ENCODE measurements at regions not wholly inside any gene's neighbourhood (a gene's known extent, or its start where the extent isn't known, plus 50 kb on each side); places are given as distances from the start of the nearest gene placed in this dataset.

- Histone ChIP-seq H3K36me3 (replicated peaks in 1 of 2; ENCODE audit: control extremely low read depth in 1 of 2, control insufficient read depth in 1 of 2, extremely low read depth in 1 of 2, insufficient read depth in 2 of 2, low read length in 1 of 2) (no peaks in the 10 kb centered on the region), H3K4me3 (ENCODE audit: control extremely low read depth in 1 of 5, extremely low read depth in 1 of 5, insufficient read depth in 1 of 5, low read depth in 2 of 5, low read length in 4 of 5) (no peak overlapping the region), H3K4me2 (replicated peaks; ENCODE audit: low read depth, low read length, poor library complexity, severe bottlenecking) (no peak overlapping the region), H3K27me3 (replicated peaks in 1 of 4; ENCODE audit: control extremely low read depth in 1 of 4, control insufficient read depth in 3 of 4, insufficient read depth in 4 of 4, low read length in 3 of 4) (no peaks in the 10 kb centered on the region), H3K9me3 (ENCODE audit: control extremely low read depth in 1 of 3, control insufficient read depth in 2 of 3, insufficient read depth in 1 of 3, low read length in 2 of 3) (peaks cover 0 to 12% (median 0%) of the 10 kb centered on the region in 3 donors), H3K9ac (ENCODE audit: low read length) (no peak overlapping the region), H3K4me1 (ENCODE audit: control insufficient read depth in 2 of 2, insufficient read depth in 2 of 2, low read length in 2 of 2) (no peaks in the 10 kb centered on the region), H3K79me2 (ENCODE audit: control insufficient read depth, insufficient read depth, low read length) (no peaks in the 10 kb centered on the region), H2AFZ (ENCODE audit: insufficient read depth, low read depth, low read length, poor library complexity, severe bottlenecking) (no peak overlapping the region), H3K27ac (ENCODE audit: low read length in 2 of 2) (no peak overlapping the region), H4K20me1 (ENCODE audit: control insufficient read depth, insufficient read depth, low read length, poor library complexity, severe bottlenecking) (no peaks in the 10 kb centered on the region)
- intact Hi-C loops (cut with micrococcal nuclease) = no loop called here
- DNase-seq = no peak
- H3K4me1 Mint-ChIP-seq = no peaks in the 10 kb centered on the region
- no peaks in the 10 kb centered on the region for H3K27me3 Mint-ChIP-seq
- TF ChIP-seq EZH2 (IDR thresholded peaks at IDR 0.05; ENCODE audit: borderline replicate concordance, insufficient read depth, low read depth, low read length, poor library complexity, severe bottlenecking) (no peak), CTCF (IDR thresholded peaks at IDR 0.05) (no peak)
- H3K4me3 Mint-ChIP-seq = no peak overlapping the region
- POLR2A ChIA-PET = no interaction called here
- H3K9me3 Mint-ChIP-seq (ENCODE audit: insufficient read depth) = peaks cover 3% of the 10 kb centered on the region
- CTCF ChIA-PET = no interaction called here
- WGBS (ENCODE audit: insufficient coverage) = no CpG with 5 or more reads among the region's 2 CpGs
- H3K27ac Mint-ChIP-seq = no peak overlapping the region
- no peak for ATAC-seq (ENCODE audit: low read depth)
Observed at GRCh38 chr2:194003911-194004310, 1653.1 kb upstream of the SLC39A10 start.

GRCh38 chr2:194002699-194003368 is 1654.2 kb upstream of the SLC39A10 start:
- H3K79me2 ChIP-seq (ENCODE audit: control insufficient read depth, insufficient read depth, low read length) = no peaks in the 10 kb centered on the region
- H3K36me3 ChIP-seq (replicated peaks in 1 of 2; ENCODE audit: control extremely low read depth in 1 of 2, control insufficient read depth in 1 of 2, extremely low read depth in 1 of 2, insufficient read depth in 2 of 2, low read length in 1 of 2) = no peaks in the 10 kb centered on the region
- H3K4me1 Mint-ChIP-seq = no peaks in the 10 kb centered on the region
- no peak overlapping the region for H3K27ac ChIP-seq (ENCODE audit: low read length in 2 of 2)
- ChIA-PET CTCF (no interaction called here), POLR2A (no interaction called here)
- peaks cover 0 to 10% (median 0%) of the 10 kb centered on the region in 3 donors for H3K9me3 ChIP-seq (ENCODE audit: control extremely low read depth in 1 of 3, control insufficient read depth in 2 of 3, insufficient read depth in 1 of 3, low read length in 2 of 3)
- H3K27me3 ChIP-seq (replicated peaks in 1 of 4; ENCODE audit: control extremely low read depth in 1 of 4, control insufficient read depth in 3 of 4, insufficient read depth in 4 of 4, low read length in 3 of 4) = no peaks in the 10 kb centered on the region
- H3K4me3 ChIP-seq (ENCODE audit: control extremely low read depth in 1 of 5, extremely low read depth in 1 of 5, insufficient read depth in 1 of 5, low read depth in 2 of 5, low read length in 4 of 5) = no peak overlapping the region
- no peak overlapping the region for H3K27ac Mint-ChIP-seq
- no peak overlapping the region for H3K9ac ChIP-seq (ENCODE audit: low read length)
- H3K27me3 Mint-ChIP-seq = no peaks in the 10 kb centered on the region
- no peak overlapping the region for H3K4me2 ChIP-seq (replicated peaks; ENCODE audit: low read depth, low read length, poor library complexity, severe bottlenecking)
- no peak for DNase-seq
- 84% methylated on average over 18 of the region's 23 CpGs for WGBS (ENCODE audit: insufficient coverage)
- intact Hi-C loops (cut with micrococcal nuclease) = no loop called here
- ATAC-seq (ENCODE audit: low read depth) = no peak
- no peaks in the 10 kb centered on the region for H3K4me1 ChIP-seq (ENCODE audit: control insufficient read depth in 2 of 2, insufficient read depth in 2 of 2, low read length in 2 of 2)
- H4K20me1 ChIP-seq (ENCODE audit: control insufficient read depth, insufficient read depth, low read length, poor library complexity, severe bottlenecking) = no peaks in the 10 kb centered on the region
- TF ChIP-seq EZH2 (IDR thresholded peaks at IDR 0.05; ENCODE audit: borderline replicate concordance, insufficient read depth, low read depth, low read length, poor library complexity, severe bottlenecking) (no peak), CTCF (IDR thresholded peaks at IDR 0.05) (no peak)
- no peak overlapping the region for H3K4me3 Mint-ChIP-seq
- no peaks in the 10 kb centered on the region for H3K9me3 Mint-ChIP-seq (ENCODE audit: insufficient read depth)
- H2AFZ ChIP-seq (ENCODE audit: insufficient read depth, low read depth, low read length, poor library complexity, severe bottlenecking) = no peak overlapping the region

All from B cell (primary cell).